ENCODE measurements at regions not wholly inside any gene's neighbourhood (a gene's known extent, or its start where the extent isn't known, plus 50 kb on each side); places are given as distances from the start of the nearest gene placed in this dataset.

DNA sequence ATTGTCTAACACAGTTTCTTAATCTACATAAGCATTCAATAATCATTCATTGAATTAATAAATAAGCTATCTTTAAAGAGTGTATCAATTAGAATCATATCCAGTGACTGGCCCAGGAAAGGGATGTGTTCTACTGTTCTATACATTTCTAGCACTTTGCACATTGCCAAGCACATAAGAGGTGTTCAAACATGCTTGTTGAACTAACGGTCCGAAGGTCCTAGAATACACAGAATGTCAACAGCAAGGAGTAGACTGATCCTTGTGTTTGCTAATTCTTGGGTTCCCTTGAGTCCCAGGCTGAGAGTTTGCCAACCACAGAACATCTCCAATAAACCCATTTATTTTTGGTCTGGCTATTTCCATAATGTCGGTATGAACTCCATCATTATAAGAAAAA lies 331.7 kb upstream of the DCC start:
- TF ChIP-seq, protein P1, sequence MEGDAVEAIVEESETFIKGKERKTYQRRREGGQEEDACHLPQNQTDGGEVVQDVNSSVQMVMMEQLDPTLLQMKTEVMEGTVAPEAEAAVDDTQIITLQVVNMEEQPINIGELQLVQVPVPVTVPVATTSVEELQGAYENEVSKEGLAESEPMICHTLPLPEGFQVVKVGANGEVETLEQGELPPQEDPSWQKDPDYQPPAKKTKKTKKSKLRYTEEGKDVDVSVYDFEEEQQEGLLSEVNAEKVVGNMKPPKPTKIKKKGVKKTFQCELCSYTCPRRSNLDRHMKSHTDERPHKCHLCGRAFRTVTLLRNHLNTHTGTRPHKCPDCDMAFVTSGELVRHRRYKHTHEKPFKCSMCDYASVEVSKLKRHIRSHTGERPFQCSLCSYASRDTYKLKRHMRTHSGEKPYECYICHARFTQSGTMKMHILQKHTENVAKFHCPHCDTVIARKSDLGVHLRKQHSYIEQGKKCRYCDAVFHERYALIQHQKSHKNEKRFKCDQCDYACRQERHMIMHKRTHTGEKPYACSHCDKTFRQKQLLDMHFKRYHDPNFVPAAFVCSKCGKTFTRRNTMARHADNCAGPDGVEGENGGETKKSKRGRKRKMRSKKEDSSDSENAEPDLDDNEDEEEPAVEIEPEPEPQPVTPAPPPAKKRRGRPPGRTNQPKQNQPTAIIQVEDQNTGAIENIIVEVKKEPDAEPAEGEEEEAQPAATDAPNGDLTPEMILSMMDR (IDR thresholded peaks at IDR 0.05; ENCODE audit: borderline replicate concordance, extremely low read depth, low read length, poor library complexity, severe bottlenecking), result no peak
- no peak for TF ChIP-seq EZH2 (IDR thresholded peaks at IDR 0.05; ENCODE audit: borderline replicate concordance, low read depth, low read length, severe bottlenecking)
